HCT116 (cell line): ENCODE measurements at regions not wholly inside any gene's neighbourhood (a gene's known extent, or its start where the extent isn't known, plus 50 kb on each side); places are given as distances from the start of the nearest gene placed in this dataset.

ENCODE experiments used
- ATAC-seq: fragments of 200-7000 bp; cut with Tn5 transposase; 2 replicates; pipeline ENCODE4 v1.9.1; 2020; ENCODE audit warnings: mild to moderate bottlenecking, moderate library complexity
- BruUV-seq: library from RNA; stranded (reverse); fragments of 400-500 nt; replicated peaks from 2 replicates; lab custom pipeline; 2021; lab: Mats Ljungman, UMichigan
- CTCF ChIA-PET: fragments of 300-600 bp; sonication (Branson Sonifier 250); formaldehyde crosslinking; loops from one replicate; lab custom pipeline; 2021; ENCODE audit warnings: antibody characterized with exemption; lab: Charles Lee
- POLR2A ChIA-PET: fragments of 300-600, 350-600 bp; sonication (Branson Sonifier 250); formaldehyde crosslinking; loops from one replicate; lab custom pipeline; 2021; ENCODE audit warnings: antibody characterized with exemption; lab: Charles Lee
- RAD21 ChIA-PET, 2 experiments: fragments of 300-600 bp; sonication (Branson Sonifier 250); formaldehyde crosslinking; loops; one replicate each; lab custom pipeline; 2023; ENCODE audit warnings: low total read pairs in 2 of 2; ENCODE audit not compliant: uncharacterized antibody in 2 of 2, unreplicated experiment in 2 of 2, low non-redundant PET in 1 of 2; lab: Charles Lee
- DNase-seq: peaks from one replicate; pipeline ENCODE4 v3.0.0-alpha.2; 2010; ENCODE audit warnings: low read depth, low spot score
- H2AFZ ChIP-seq: fragments of 200-600 bp; shearing (Covaris generic), sonication (generic); 2 replicates; pipeline ENCODE4 v1.6.1; 2017; ENCODE audit warnings: low read depth, mixed run types, mixed read lengths, antibody characterized with exemption, low read length; ENCODE audit not compliant: poor library complexity, severe bottlenecking
- H3K27ac ChIP-seq: 2 replicates; pipeline ENCODE4 v1.5.1; 2012; ENCODE audit warnings: low read depth, low read length
- H3K27me3 ChIP-seq: fragments of 200-600 bp; sonication (generic); 2 replicates; pipeline ENCODE4 v1.6.1; 2016; ENCODE audit warnings: mixed run types, low read length, mixed read lengths; ENCODE audit not compliant: insufficient read depth
- H3K36me3 ChIP-seq, 2 experiments: fragments of 200-500 bp in 1 of 2; fragments of 200-600 bp in 1 of 2; sonication (Bioruptor generic) in 1 of 2; sonication (generic) in 1 of 2; 2 replicates each; pipeline versions ENCODE4 v1.5.1 to v1.6.1; 2014 to 2016; ENCODE audit warnings: low read length in 2 of 2, inconsistent platforms in 1 of 2, mixed read lengths in 1 of 2, mixed run types in 1 of 2; ENCODE audit not compliant: insufficient read depth in 2 of 2, control insufficient read depth in 1 of 2
- H3K4me1 ChIP-seq, 2 experiments: fragments of 200-600 bp in 1 of 2; sonication (generic) in 1 of 2; 2 replicates each; pipeline versions ENCODE4 v1.5.1 to v1.6.1; 2012 to 2017; ENCODE audit warnings: low read length in 2 of 2, inconsistent platforms in 1 of 2, mild to moderate bottlenecking in 1 of 2, mixed read lengths in 1 of 2, mixed run types in 1 of 2, moderate library complexity in 1 of 2; ENCODE audit not compliant: insufficient read depth in 2 of 2, control insufficient read depth in 1 of 2
- H3K4me2 ChIP-seq: fragments of 200-600 bp; sonication (generic); 2 replicates; pipeline ENCODE4 v1.6.1; 2017; ENCODE audit warnings: mixed run types, low read length, mixed read lengths
- H3K4me3 ChIP-seq, 2 experiments: fragments of 200-600 bp in 1 of 2; sonication (generic) in 1 of 2; replicated peaks in 1 of 2; 2 replicates each; pipeline ENCODE4 v1.5.1; 2011 to 2016; ENCODE audit warnings: low read length in 2 of 2, control low read depth in 1 of 2, low read depth in 1 of 2, mild to moderate bottlenecking in 1 of 2, mixed read lengths in 1 of 2, mixed run types in 1 of 2
- H3K79me2 ChIP-seq: fragments of 200-600 bp; sonication (generic); 2 replicates; pipeline ENCODE4 v1.6.1; 2017; ENCODE audit warnings: mild to moderate bottlenecking, mixed run types, low read length, moderate library complexity, mixed read lengths; ENCODE audit not compliant: insufficient read depth
- H3K9ac ChIP-seq: fragments of 200-600 bp; sonication (generic); 2 replicates; pipeline ENCODE4 v1.6.1; 2016; ENCODE audit warnings: low read length, mixed read lengths
- H3K9me2 ChIP-seq: fragments of 200-600 bp; sonication (generic), shearing (Covaris generic); 2 replicates; pipeline ENCODE4 v1.6.1; 2017; ENCODE audit warnings: mixed run types, mild to moderate bottlenecking, moderate library complexity; ENCODE audit not compliant: insufficient read depth
- H3K9me3 ChIP-seq, 2 experiments: fragments of 200-500 bp in 1 of 2; fragments of 200-600 bp in 1 of 2; sonication (Bioruptor generic) in 1 of 2; sonication (generic) in 1 of 2; 2 replicates each; pipeline ENCODE4 v1.6.1; 2014 to 2017; ENCODE audit warnings: low read length in 2 of 2, mixed read lengths in 2 of 2, inconsistent platforms in 1 of 2, low read depth in 1 of 2, mild to moderate bottlenecking in 1 of 2, mixed run types in 1 of 2, moderate library complexity in 1 of 2; ENCODE audit not compliant: control insufficient read depth in 1 of 2, insufficient read depth in 1 of 2
- H4K20me1 ChIP-seq: fragments of 200-600 bp; sonication (generic), shearing (Covaris generic); 2 replicates; pipeline ENCODE4 v1.6.1; 2017; ENCODE audit warnings: mixed run types, mild to moderate bottlenecking, moderate library complexity; ENCODE audit not compliant: insufficient read depth
- ATF3 ChIP-seq: IDR thresholded peaks from 2 replicates; pipeline ENCODE4 v1.6.1; 2012
- CBX3 ChIP-seq: IDR thresholded peaks from 2 replicates; pipeline ENCODE4 v1.6.1; 2012; ENCODE audit warnings: low read depth
- CEBPB ChIP-seq: IDR thresholded peaks from 2 replicates; pipeline ENCODE4 v1.6.1; 2012; ENCODE audit warnings: low read depth
- EGR1 ChIP-seq: IDR thresholded peaks from 2 replicates; pipeline ENCODE4 v1.6.1; 2012; ENCODE audit warnings: low read depth
- EZH2phosphoT487 ChIP-seq: fragments of 200-600 bp; IDR thresholded peaks from 2 replicates; pipeline ENCODE4 v1.6.1; 2018; ENCODE audit warnings: antibody characterized with exemption, borderline replicate concordance
- FOSL1 ChIP-seq: IDR thresholded peaks from 2 replicates; pipeline ENCODE4 v1.6.1; 2012; ENCODE audit warnings: low read depth
- JUND ChIP-seq: IDR thresholded peaks from 2 replicates; pipeline ENCODE4 v1.6.1; 2012
- MAX ChIP-seq: IDR thresholded peaks from 2 replicates; pipeline ENCODE4 v1.6.1; 2012
- POLR2A ChIP-seq: IDR thresholded peaks from 2 replicates; pipeline ENCODE4 v1.7.0; 2011; ENCODE audit warnings: borderline replicate concordance; ENCODE audit not compliant: insufficient read depth, insufficient read length; ENCODE audit errors: extremely low read depth
- SIN3A ChIP-seq: IDR thresholded peaks from 2 replicates; pipeline ENCODE4 v1.6.1; 2012; ENCODE audit warnings: low read depth
- SP1 ChIP-seq: IDR thresholded peaks from 2 replicates; pipeline ENCODE4 v1.6.1; 2012; ENCODE audit warnings: low read depth
- SRF ChIP-seq: IDR thresholded peaks from 2 replicates; pipeline ENCODE4 v1.6.1; 2012; ENCODE audit warnings: low read depth
- TCF7L2 ChIP-seq: IDR thresholded peaks from 2 replicates; pipeline ENCODE4 v1.7.0; 2011; ENCODE audit warnings: borderline replicate concordance, inconsistent platforms; ENCODE audit not compliant: insufficient read depth, insufficient read length; ENCODE audit errors: extremely low read depth
- ZFX ChIP-seq: fragments of 450-650 bp; IDR thresholded peaks from 2 replicates; pipeline ENCODE4 v1.6.1; 2017
- ZNF274 ChIP-seq: fragments of 200-500 bp; sonication (Bioruptor generic); IDR thresholded peaks from 2 replicates; pipeline ENCODE4 v1.6.1; 2014; ENCODE audit warnings: mild to moderate bottlenecking, low read depth, low read length, inconsistent platforms
- intact Hi-C: fragments of 100-400 bp; cut with micrococcal nuclease; formaldehyde crosslinking; loops from 2 replicates; pipeline ENCODE4 v1.10.0; 2022
- TF ChIP-seq, protein P1 (sequence below): IDR thresholded peaks from 2 replicates; pipeline ENCODE4 v1.6.1; 2011; ENCODE audit warnings: mild to moderate bottlenecking, low read length, moderate library complexity; ENCODE audit not compliant: insufficient replicate concordance; ENCODE audit errors: extremely low read depth
- TF ChIP-seq, protein P2 (sequence below), 3 experiments: fragments of 200-600 bp in 1 of 3; sonication (generic) in 1 of 3; IDR thresholded peaks in 2 of 3; conservative IDR thresholded peaks in 1 of 3; 2 replicates each; pipeline ENCODE4 v1.5.1; 2012 to 2017; ENCODE audit warnings: low read depth in 2 of 3, low read length in 2 of 3, antibody characterized with exemption in 1 of 3, borderline replicate concordance in 1 of 3, control low read depth in 1 of 3, mild to moderate bottlenecking in 1 of 3, mixed read lengths in 1 of 3, mixed run types in 1 of 3, moderate library complexity in 1 of 3; ENCODE audit not compliant: insufficient read depth in 1 of 3

DNA sequence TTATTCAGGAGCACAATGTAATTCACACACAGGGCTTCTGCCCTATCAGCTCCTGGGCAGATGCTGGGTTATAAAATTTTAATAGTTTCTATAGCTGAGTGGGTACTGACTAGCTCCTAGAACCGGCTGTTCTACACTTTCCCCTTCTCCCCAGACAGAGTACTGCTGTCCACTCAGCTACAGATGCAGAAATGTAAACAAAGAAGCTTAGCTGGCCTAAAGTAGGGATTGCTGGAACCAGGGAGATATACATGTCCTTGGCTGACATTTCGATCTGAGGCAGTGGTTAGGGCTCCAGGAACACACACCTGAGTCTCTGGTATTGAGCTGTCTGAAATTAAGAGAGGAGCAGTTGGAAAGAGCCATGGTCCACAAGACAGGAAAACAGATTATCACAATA is 211.5 kb upstream of the USP24 start:
- CTCF ChIA-PET: no interaction called here

More for the DNA sequence above, 211.5 kb upstream of the USP24 start:
- ATAC-seq: no peak
- ChIA-PET RAD21 (no interaction called here), POLR2A (no interaction called here)
- no peak for DNase-seq
- BruUV-seq: no TSS peak
- TF ChIP-seq JUND (no peak), EZH2phosphoT487 (no peak), SRF (no peak), POLR2A (no peak), ZNF274 (no peak), ATF3 (no peak), ZFX (no peak), MAX (no peak), EGR1 (no peak), TCF7L2 (no peak), SIN3A (no peak), SP1 (no peak), CBX3 (no peak), CEBPB (no peak), FOSL1 (no peak)
- TF ChIP-seq, protein P1, sequence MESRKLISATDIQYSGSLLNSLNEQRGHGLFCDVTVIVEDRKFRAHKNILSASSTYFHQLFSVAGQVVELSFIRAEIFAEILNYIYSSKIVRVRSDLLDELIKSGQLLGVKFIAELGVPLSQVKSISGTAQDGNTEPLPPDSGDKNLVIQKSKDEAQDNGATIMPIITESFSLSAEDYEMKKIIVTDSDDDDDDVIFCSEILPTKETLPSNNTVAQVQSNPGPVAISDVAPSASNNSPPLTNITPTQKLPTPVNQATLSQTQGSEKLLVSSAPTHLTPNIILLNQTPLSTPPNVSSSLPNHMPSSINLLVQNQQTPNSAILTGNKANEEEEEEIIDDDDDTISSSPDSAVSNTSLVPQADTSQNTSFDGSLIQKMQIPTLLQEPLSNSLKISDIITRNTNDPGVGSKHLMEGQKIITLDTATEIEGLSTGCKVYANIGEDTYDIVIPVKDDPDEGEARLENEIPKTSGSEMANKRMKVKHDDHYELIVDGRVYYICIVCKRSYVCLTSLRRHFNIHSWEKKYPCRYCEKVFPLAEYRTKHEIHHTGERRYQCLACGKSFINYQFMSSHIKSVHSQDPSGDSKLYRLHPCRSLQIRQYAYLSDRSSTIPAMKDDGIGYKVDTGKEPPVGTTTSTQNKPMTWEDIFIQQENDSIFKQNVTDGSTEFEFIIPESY: no peak
- TF ChIP-seq, protein P2, sequence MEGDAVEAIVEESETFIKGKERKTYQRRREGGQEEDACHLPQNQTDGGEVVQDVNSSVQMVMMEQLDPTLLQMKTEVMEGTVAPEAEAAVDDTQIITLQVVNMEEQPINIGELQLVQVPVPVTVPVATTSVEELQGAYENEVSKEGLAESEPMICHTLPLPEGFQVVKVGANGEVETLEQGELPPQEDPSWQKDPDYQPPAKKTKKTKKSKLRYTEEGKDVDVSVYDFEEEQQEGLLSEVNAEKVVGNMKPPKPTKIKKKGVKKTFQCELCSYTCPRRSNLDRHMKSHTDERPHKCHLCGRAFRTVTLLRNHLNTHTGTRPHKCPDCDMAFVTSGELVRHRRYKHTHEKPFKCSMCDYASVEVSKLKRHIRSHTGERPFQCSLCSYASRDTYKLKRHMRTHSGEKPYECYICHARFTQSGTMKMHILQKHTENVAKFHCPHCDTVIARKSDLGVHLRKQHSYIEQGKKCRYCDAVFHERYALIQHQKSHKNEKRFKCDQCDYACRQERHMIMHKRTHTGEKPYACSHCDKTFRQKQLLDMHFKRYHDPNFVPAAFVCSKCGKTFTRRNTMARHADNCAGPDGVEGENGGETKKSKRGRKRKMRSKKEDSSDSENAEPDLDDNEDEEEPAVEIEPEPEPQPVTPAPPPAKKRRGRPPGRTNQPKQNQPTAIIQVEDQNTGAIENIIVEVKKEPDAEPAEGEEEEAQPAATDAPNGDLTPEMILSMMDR (IDR thresholded peaks at IDR 0.05 in 2 of 3, conservative IDR thresholded peaks at IDR 0.05 in 1 of 3; ENCODE audit: borderline replicate concordance in 1 of 3, insufficient read depth in 1 of 3, low read depth in 2 of 3, low read length in 2 of 3): no peak
- Histone ChIP-seq H3K27ac (no peak overlapping the region), H3K9me3 (peaks cover 0 to 6% of the 10 kb centered on the region in 2 experiments; a peak in 1 of 4 replicates), H2AFZ (no peak overlapping the region), H3K4me2 (no peak overlapping the region), H4K20me1 (no peaks in the 10 kb centered on the region), H3K9me2 (no peaks in the 10 kb centered on the region), H3K36me3 (no peaks in the 10 kb centered on the region), H3K79me2 (no peaks in the 10 kb centered on the region), H3K4me3 (no peak overlapping the region), H3K4me1 (peaks cover 24 to 70% of the 10 kb centered on the region in 2 experiments), H3K9ac (no peak overlapping the region), H3K27me3 (no peaks in the 10 kb centered on the region)
- intact Hi-C loops: no loop called here
